CD4-positive, alpha-beta T cell treated with Interferon alpha-2 for 1 hour (primary cell): ENCODE measurements at regions not wholly inside any gene's neighbourhood (a gene's known extent, or its start where the extent isn't known, plus 50 kb on each side); places are given as distances from the start of the nearest gene placed in this dataset.
"Not testable (repeated sequence)": the region's sequence is repeated elsewhere in the genome, so short reads cannot be mapped to it uniquely, and the experiment has no call there.

Source experiments
- DNase-seq, 2 donors: peaks; one replicate each; pipeline ENCODE4 v3.0.0-alpha.2; 2020 to 2022

- DNase-seq: no peak
These were observed 90.9 kb upstream of the FAT1 start for GRCh38 chr4:186814535-186815070.

DNA sequence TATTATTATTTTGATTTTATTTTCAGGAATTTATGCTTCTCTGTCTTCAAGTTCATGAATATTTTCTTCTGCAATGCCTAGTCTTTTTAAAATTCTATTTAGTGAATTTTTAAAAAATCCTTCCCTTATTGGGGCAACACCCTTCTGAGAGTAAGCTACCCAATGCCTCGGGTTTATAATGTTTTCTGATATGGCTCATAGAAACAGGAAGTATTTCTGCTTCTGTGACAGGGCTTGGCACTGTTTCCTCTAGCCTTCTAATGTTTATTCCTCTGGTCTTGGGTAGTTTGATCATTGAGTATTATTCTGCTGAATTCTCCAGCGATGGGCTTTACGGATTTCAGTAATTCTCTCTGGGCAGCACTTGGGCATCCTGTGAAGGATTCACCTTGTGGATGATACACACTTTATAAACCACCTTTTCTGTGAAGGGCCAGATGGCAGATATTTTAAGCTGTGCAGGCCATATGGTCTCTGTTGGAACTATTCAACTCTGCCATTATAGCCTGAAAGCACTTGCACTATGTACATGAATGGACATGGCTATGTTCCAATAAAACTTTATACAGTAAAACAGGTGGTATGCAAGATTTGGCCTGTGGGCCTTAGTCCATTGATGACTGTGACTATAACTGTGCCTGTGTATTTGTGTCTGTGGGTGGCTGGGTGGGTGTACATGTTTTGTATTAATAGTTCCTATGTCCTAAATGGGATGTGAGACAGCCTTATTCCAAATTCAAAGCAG is 95.9 kb upstream of the FAT1 start:
- DNase-seq: no peak

GRCh38 chr4:186820391-186820891 is 96.8 kb upstream of the FAT1 start:
- no peak for DNase-seq

DNA sequence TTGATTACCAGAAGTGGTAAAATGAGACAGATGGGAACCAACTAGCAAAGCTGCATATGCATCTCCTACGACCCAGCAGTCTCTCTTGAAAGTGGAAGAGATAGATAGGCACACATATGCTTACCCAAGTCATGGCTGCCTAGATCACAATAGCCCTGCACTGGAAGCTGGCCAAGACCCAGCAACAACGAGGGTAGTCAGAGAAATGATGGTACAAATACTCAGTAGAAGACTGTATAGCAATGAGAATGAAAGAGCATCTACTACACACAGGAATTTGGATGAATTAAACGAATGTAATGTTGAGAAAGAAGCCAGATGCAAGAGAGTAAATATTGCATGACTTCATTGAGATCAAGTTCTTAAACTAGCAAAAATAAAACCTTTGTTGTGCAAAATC is 100.3 kb upstream of the FAT1 start:
- DNase-seq: no peak

- DNase-seq: no peak
These were observed 101.4 kb upstream of the FAT1 start for GRCh38 chr4:186825069-186825468.

DNA sequence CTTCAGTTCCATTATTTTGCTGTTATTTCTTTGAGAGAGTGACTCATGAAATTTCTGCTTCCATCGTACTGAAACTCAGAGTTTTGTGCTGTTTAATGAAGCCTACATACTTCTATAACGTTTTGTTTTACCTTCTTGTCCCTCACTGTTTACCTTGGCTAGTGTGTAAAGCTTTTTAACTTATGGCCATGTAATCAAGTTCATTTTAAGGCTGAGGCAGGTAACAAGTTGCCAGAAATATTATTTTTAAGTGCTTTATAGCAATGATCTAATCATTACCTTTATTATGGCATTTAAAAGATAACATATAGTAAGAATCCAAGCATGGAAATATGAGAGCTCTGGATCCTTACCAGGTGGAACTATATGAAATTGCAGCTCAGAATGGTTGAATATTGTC is 102.3 kb upstream of the FAT1 start:
- DNase-seq: no peak

- DNase-seq: no peak
These were observed 103.3 kb upstream of the FAT1 start for GRCh38 chr4:186826846-186827533.

GRCh38 chr4:186827534-186827897 is 103.9 kb upstream of the FAT1 start:
- DNase-seq: no peak

- no peak for DNase-seq
These were observed 105.4 kb upstream of the FAT1 start for GRCh38 chr4:186829097-186829496.

DNA sequence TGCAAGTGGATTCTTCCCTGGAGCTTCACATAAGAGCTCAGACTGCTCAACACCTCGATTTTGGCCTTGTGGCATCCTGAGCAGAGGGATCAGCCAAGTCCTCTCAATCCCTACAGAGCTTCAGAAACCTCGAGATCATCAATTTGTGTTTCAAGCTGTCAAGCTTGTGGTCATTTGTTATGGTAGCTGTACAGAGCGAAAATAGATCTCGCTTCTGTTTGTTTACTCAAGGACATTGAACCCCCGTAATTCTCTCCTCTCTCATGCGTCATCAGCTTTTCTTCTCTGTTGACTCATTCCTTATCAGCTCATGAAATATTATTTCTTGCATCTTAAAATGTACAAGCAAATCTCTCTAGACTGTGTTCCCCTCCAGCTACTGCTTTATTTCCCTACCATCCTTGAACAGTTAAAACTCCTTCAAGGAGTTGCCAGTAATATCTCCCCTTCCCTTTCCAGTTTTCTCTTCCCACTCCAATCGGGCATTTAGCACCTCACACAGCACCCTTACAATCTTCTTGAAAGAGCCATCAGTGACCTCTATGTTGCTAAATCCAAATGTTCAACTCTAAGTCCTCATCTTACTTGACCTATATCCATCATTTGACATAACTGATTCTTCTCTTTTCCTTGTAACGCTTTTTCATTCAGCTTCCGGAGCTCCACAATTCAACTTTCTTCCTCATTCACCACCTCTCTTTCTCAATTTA is 106.2 kb upstream of the FAT1 start:
- DNase-seq: no peak

DNA sequence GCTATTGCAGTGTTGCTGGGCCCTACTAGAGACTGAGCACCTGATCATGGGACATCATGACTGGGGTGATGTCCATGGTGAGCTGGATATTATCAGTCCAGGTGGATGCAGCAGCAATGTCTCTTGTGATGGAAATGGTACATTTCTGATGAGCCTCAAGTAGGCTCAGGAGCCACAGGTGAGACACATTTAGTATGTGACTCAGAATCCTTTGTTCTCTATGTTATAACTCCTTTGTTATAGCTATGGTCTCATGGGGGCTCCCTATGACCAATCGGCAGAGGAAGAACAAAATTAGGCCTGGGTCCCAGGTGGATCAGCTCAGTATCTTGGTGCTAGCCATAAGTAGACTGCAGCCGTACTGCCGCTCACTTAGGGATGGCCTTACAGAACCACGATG is 107.9 kb upstream of the FAT1 start:
- no peak for DNase-seq

DNA sequence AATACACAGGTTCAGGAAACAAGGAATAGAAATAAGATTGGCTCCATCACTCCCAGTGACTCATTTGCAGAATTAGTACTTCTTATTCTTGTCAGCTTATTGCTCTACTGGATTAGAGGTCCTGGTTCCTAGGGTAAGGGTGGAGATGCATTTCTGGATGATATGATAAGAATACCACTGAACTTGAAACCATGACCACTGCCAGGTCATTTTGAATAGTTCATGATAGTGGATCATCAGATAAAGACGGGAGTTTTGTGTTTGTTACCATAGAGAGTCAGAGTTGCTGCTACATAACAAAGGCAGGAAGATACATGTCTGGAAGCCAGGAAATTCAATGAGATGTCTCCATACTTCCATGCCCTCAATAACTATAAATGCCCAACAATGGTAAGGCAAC is 109.2 kb upstream of the FAT1 start:
- DNase-seq: no peak

DNA sequence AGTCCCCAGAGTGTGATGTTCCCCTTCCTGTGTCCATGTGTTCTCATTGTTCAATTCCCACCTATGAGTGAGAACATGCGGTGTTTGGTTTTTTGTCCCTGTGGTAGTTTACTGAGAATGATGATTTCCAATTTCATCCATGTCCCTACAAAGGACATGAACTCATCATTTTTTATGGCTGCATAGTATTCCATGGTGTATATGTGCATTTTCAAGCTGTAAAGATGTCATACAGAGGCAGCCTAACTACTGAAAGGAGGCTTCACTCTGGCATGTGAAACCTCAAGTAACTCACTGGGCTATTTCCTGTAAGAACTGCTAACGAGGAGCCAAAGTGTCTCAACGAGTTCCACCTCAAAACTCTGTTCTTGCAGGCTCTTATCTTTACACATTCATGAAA is 113.8 kb upstream of the FAT1 start:
- DNase-seq: not testable (repeated sequence)

DNA sequence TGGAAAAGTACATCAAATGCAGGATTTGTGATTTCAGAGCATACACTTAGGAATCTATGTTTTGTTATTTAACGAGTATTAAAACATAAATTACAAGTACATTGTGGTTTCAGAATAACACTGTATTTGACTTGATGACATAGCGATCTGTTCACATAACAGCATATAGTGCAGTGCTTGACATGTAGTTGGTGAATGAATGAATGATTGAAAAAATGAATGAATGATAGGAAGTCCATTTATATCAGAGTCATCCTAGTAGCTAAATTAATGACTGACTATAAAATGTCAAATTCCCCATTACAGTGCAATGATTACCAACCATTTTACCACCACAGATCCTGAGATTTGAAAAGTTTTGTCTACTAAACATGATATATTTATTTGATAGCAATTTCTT is 114.6 kb upstream of the FAT1 start:
- DNase-seq: no peak

- no peak for DNase-seq
These were observed 115.7 kb upstream of the FAT1 start for GRCh38 chr4:186839122-186840037.

GRCh38 chr4:186840222-186840701 is 116.6 kb upstream of the FAT1 start:
- no peak for DNase-seq

DNA sequence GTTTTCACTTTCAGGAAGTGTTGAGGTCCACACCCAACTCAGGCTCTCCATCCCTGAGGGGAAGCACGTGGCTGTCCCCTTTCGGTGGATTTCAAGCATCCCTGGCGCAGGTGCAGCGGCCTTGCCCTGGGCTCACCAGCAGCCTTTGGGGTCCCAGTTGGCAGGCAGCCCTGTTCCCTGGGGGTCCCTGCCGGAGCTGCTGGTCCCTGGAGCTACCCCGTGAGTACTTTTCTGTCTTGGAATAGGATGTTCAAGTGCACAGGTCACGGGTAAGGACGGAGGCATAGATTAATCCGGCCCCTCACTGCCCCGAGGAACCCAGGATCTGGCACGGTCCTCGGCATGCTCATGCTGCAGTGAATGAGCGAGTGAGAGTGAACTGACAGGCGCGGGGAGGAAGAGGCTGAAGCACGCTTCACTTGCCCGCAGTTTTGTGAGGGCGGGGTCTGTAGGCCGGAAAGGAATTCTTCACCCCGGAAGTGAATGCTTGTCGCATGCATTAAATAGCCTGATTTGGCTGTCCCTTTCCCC is 117.2 kb upstream of the FAT1 start:
- no peak for DNase-seq

DNA sequence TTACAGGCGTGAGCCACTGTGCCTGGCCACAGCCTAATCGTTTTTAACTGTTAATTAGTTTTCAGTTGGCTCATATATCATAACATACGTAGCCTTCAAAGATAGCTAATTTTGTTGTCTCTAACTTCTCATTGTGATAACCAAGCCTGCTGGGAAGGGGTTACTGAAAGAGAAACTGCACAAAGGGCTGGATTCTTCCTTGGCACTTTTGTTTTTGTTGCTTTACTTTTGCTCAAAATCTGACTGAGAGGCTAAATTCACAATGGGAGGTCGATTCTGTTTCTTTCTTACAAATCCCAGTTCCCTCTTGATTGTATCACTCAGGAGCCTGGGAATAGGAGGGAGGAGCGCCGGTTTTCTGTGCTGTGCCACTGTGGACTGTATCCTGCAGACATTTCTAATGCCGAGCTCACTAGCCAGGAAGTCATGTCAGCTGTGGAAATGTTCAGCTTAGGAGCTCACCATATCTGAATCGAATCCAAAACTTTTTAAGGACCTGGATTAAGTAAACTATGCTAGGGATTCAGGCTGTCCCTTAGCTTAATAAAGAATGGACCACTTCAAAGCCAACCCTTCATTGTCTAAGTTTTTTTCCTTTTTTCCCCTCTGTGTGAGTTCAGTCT is 120.5 kb upstream of the FAT1 start:
- DNase-seq: no peak

DNA sequence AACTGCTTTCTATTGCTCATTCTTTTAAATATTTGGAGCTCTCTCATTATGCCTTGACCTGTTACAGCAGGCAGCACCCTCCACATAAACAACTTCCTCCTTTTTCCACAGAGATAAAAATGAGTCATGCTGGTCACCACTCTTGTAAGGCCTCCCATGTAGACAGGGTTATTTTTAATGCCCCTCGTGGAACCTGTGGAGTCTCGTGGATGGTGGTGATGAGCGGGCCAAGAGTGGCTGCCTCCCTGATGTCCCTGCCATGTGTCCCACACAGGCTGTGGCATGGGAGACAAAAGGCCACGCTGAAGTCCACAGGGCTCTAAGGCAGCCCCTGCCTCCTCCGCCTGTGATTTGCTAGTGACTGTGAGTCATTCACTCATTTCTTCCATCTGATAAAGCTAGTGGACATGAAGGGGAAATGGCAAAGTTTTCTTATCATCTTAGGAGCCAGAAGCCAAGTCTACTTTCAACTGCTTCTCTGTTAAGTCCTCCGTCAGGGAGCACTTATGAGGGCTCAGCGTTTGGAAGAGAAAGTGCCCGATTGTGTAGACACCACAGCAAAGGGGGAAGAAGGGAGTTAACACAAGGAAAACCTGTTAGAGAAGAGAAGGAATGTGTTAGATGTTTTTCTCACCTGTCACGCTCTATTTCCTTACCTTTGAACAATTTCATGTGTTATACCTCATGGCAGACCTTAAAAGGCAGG is 121.6 kb upstream of the FAT1 start:
- no peak for DNase-seq

GRCh38 chr4:186846426-186846825 is 122.8 kb upstream of the FAT1 start:
- DNase-seq: no peak
